MCF 10A (cell line): ENCODE measurements at regions not wholly inside any gene's neighbourhood (a gene's known extent, or its start where the extent isn't known, plus 50 kb on each side); places are given as distances from the start of the nearest gene placed in this dataset.

Experiments
- BruUV-seq: library from RNA; stranded (reverse); fragments of 400-500 nt; replicated peaks from 2 replicates; lab custom pipeline; 2021; lab: Mats Ljungman, UMichigan
- CTCF ChIA-PET: fragments of 300-600 bp; sonication (Branson Sonifier 250); formaldehyde crosslinking; extraction: SDS; loops from one replicate; lab custom pipeline; 2021; ENCODE audit warnings: antibody characterized with exemption, inconsistent platforms; lab: Yijun Ruan, JAX
- POLR2A ChIA-PET: fragments of 300-600, 350-650 bp; sonication (Branson Sonifier 250); formaldehyde crosslinking; extraction: SDS; loops from one replicate; lab custom pipeline; 2020; ENCODE audit warnings: antibody characterized with exemption, inconsistent platforms; lab: Yijun Ruan, JAX
- DNase-seq: peaks from one replicate; pipeline ENCODE4 v3.0.0-alpha.2; 2018; ENCODE audit not compliant: unreplicated experiment
- H3K27ac Mint-ChIP-seq: one replicate; pipeline ENCODE4 v1.8.0; 2022; ENCODE audit warnings: mild to moderate bottlenecking, low read depth, mixed read lengths; ENCODE audit not compliant: unreplicated experiment
- H3K27me3 Mint-ChIP-seq: one replicate; pipeline ENCODE4 v1.8.0; 2022; ENCODE audit warnings: mixed read lengths; ENCODE audit not compliant: insufficient read depth, unreplicated experiment
- H3K36me3 Mint-ChIP-seq: one replicate; pipeline ENCODE4 v1.8.0; 2022; ENCODE audit warnings: mild to moderate bottlenecking, moderate library complexity, mixed read lengths; ENCODE audit not compliant: insufficient read depth, unreplicated experiment
- H3K4me1 Mint-ChIP-seq: one replicate; pipeline ENCODE4 v1.8.0; 2022; ENCODE audit warnings: mixed read lengths; ENCODE audit not compliant: insufficient read depth, unreplicated experiment
- H3K4me3 Mint-ChIP-seq: one replicate; pipeline ENCODE4 v1.8.0; 2022; ENCODE audit warnings: mild to moderate bottlenecking, moderate library complexity, mixed read lengths; ENCODE audit not compliant: unreplicated experiment
- H3K9me3 Mint-ChIP-seq: one replicate; pipeline ENCODE4 v1.8.0; 2022; ENCODE audit warnings: mixed read lengths; ENCODE audit not compliant: unreplicated experiment
- intact Hi-C: fragments of 100-400 bp; cut with micrococcal nuclease; formaldehyde crosslinking; loops from 2 replicates; pipeline ENCODE4 v1.14.1; 2022
- TF ChIP-seq, protein P1 (sequence below): fragments of 200-600 bp; IDR thresholded peaks from one replicate; pipeline ENCODE4 v1.8.0; 2022; ENCODE audit warnings: antibody characterized with exemption, mild to moderate bottlenecking; ENCODE audit not compliant: unreplicated experiment

DNA sequence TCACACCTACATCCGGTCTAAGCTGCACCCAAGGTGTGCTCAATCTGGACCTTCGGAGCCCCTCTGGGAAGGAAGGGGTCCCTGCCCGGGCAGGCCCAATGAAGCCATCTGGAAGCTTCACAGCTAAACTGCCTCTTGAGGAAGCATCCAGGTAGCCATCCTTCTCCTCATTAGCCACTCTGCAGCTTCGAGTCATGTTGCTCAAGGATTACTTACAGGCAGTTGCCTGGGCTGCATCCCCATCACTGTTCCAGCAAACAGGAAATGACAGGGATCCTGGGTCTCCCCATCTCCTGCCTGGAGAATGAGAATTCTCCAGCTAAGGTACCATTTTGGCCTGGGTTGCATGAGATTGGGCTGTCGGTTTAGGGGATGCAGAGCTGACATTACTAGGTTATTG is 91.7 kb downstream of the ERMARD start:
- H3K4me3 Mint-ChIP-seq: no peak overlapping the region
- TF ChIP-seq, protein P1, sequence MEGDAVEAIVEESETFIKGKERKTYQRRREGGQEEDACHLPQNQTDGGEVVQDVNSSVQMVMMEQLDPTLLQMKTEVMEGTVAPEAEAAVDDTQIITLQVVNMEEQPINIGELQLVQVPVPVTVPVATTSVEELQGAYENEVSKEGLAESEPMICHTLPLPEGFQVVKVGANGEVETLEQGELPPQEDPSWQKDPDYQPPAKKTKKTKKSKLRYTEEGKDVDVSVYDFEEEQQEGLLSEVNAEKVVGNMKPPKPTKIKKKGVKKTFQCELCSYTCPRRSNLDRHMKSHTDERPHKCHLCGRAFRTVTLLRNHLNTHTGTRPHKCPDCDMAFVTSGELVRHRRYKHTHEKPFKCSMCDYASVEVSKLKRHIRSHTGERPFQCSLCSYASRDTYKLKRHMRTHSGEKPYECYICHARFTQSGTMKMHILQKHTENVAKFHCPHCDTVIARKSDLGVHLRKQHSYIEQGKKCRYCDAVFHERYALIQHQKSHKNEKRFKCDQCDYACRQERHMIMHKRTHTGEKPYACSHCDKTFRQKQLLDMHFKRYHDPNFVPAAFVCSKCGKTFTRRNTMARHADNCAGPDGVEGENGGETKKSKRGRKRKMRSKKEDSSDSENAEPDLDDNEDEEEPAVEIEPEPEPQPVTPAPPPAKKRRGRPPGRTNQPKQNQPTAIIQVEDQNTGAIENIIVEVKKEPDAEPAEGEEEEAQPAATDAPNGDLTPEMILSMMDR: no peak
- DNase-seq: no peak
- BruUV-seq: no TSS peak
- ChIA-PET POLR2A (no interaction called here), CTCF (interaction anchor here (0.6 to 2.0 kb wide), 3 partner anchors 12 to 107 kb away, joined by 3 to 7 read pairs (median 3); no protein-coding TSS in a partner anchor)
- intact Hi-C loops: no loop called here
- no peaks in the 10 kb centered on the region for H3K36me3 Mint-ChIP-seq
- no peaks in the 10 kb centered on the region for H3K9me3 Mint-ChIP-seq
- no peaks in the 10 kb centered on the region for H3K4me1 Mint-ChIP-seq
- H3K27ac Mint-ChIP-seq: no peak overlapping the region
- H3K27me3 Mint-ChIP-seq: peaks cover 79% of the 10 kb centered on the region

DNA sequence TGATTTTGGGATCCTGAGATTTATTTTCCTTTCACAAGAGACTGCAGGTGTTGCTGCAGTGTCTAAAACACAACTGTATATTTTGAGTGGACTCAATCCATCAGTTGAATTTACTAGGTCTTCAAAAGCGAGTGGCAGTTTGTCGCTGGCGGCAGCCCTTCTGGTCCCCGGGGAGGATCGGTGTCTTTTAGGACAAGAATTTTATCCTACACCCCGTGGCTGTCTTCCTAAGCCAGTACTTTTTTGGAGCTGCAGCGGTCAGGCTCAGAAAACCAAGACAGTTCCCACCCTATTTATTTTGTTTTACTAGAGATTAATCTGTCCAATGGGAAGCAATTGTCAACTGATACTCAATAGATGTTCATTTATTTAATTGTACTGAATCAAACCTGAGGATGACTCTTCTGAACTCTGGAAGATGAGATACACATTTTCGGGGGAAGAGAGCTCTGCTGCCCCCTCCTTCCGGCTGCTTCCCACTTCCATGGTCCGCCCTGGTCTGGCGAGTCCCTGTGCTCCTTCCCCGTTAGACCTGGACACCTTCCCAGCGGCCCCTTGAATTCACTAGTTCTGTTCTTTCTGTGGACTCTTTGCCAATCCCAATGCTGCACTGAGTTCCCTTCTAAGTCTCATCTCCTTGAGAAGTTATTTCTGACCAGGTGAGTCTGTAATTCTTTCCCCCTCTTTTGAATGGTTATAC is 90.6 kb downstream of the ERMARD start:
- DNase-seq: no peak
- ChIA-PET CTCF (interaction anchor here (1.0 kb wide), 1 partner anchor 18 kb away, joined by 3 read pairs; no protein-coding TSS in a partner anchor), POLR2A (no interaction called here)
- Mint-ChIP-seq H3K4me1 (no peaks in the 10 kb centered on the region), H3K9me3 (no peaks in the 10 kb centered on the region), H3K36me3 (no peaks in the 10 kb centered on the region), H3K4me3 (no peak overlapping the region), H3K27ac (no peak overlapping the region), H3K27me3 (peaks cover 74% of the 10 kb centered on the region)
- TF ChIP-seq, protein P1: no peak
- intact Hi-C loops: no loop called here
- BruUV-seq: no TSS peak

DNA sequence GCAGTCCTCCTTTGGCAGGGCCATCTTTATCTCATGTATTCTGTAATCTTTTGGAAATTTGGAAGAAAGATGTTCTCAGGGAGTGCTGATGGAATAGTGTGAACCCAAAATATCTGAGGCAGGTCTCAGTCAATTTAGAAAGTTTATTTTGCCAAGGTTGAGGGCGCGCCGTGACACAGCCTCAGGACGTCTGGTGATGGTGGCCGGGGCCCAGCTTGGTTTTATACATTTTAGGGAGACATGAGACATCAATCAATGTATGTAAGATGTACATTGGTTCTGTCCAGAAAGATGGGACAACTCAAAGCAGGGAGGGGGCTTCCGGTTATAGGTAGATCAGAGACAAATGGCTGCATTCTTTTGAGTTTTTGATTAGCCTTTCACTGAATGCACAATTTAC is 89.8 kb downstream of the ERMARD start:
- no TSS peak for BruUV-seq
- Mint-ChIP-seq H3K27me3 (peaks cover 74% of the 10 kb centered on the region), H3K36me3 (no peaks in the 10 kb centered on the region), H3K4me1 (no peaks in the 10 kb centered on the region), H3K4me3 (no peak overlapping the region), H3K27ac (no peak overlapping the region), H3K9me3 (no peaks in the 10 kb centered on the region)
- TF ChIP-seq, protein P1: no peak
- POLR2A ChIA-PET: no interaction called here
- CTCF ChIA-PET: no interaction called here
- intact Hi-C loops: no loop called here
- DNase-seq: no peak

DNA sequence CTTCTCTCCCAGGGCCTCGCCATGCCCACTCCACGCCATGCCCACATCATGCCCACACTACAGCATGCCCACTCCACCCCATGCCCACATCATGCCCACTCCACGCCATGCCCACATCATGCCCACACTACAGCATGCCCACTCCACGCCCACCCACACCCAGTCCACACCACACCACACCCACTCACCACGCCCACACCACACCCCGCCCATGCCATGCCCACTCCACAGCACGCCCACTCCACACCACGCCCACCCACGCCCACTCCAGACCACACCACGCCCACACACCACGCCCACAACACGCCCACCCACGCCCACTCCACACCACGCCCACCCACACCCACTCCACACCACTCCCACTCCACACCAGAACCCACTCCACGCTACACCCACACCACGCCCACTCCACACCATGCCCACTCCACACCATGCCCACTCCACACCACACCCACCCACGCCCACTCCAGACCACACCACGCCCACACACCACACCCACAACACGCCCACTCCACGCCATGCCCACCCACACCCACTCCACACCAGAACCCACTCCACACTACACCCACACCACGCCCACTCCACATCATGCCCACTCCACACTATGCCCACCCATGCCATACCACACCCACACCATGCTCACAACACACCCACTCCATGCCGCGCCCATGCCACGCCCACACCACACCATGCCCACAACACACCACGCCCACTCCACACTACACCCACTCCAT is 88.6 kb downstream of the ERMARD start:
- Mint-ChIP-seq H3K36me3 (no peaks in the 10 kb centered on the region), H3K4me3 (no peak overlapping the region), H3K9me3 (no peaks in the 10 kb centered on the region), H3K27ac (no peak overlapping the region), H3K27me3 (peaks cover 74% of the 10 kb centered on the region), H3K4me1 (no peaks in the 10 kb centered on the region)
- POLR2A ChIA-PET: no interaction called here
- TF ChIP-seq, protein P1: no peak
- CTCF ChIA-PET: no interaction called here
- DNase-seq: no peak
- intact Hi-C loops: loop anchor here (10.0 kb wide), 1 partner anchor 95 kb away; no protein-coding TSS in a partner anchor
- BruUV-seq: no TSS peak
